ENCODE measurements at regions not wholly inside any gene's neighbourhood (a gene's known extent, or its start where the extent isn't known, plus 50 kb on each side); places are given as distances from the start of the nearest gene placed in this dataset.

GRCh38 chr4:157838366-157838765, 334.5 kb downstream of the GASK1B start:
- Mint-ChIP-seq H3K27me3 (no peaks in the 10 kb centered on the region), H3K9me3 (peaks cover 0 to 14% (median 3%) of the 10 kb centered on the region in 7 donors), H3K4me1 (no peaks in the 10 kb centered on the region), H3K4me3 (no peak overlapping the region), H3K36me3 (no peaks in the 10 kb centered on the region), H3K27ac (no peak overlapping the region)
- Histone ChIP-seq H3K27me3 (ENCODE audit: control insufficient read depth, insufficient read depth, low read length) (no peaks in the 10 kb centered on the region), H3K9me3 (ENCODE audit: control insufficient read depth in 2 of 2, low read length in 2 of 2) (no peaks in the 10 kb centered on the region), H3K36me3 (ENCODE audit: control insufficient read depth, insufficient read depth, low read length) (no peaks in the 10 kb centered on the region), H3K4me3 (ENCODE audit: low read depth, low read length) (no peak overlapping the region), H3K27ac (ENCODE audit: insufficient read depth, low read length, poor library complexity, severe bottlenecking) (no peak overlapping the region), H3K4me1 (ENCODE audit: control insufficient read depth, insufficient read depth, low read length, poor library complexity, severe bottlenecking) (no peaks in the 10 kb centered on the region)
- no peak for ATAC-seq (ENCODE audit: low read depth in 2 of 2)
- no peak for DNase-seq

GRCh38 chr4:157837071-157837703, 335.6 kb downstream of the GASK1B start:
- H3K27me3 ChIP-seq (ENCODE audit: control insufficient read depth, insufficient read depth, low read length), result no peaks in the 10 kb centered on the region
- no peaks in the 10 kb centered on the region for H3K9me3 ChIP-seq (ENCODE audit: control insufficient read depth in 2 of 2, low read length in 2 of 2)
- H3K4me3 Mint-ChIP-seq, result no peak overlapping the region
- H3K36me3 ChIP-seq (ENCODE audit: control insufficient read depth, insufficient read depth, low read length), result no peaks in the 10 kb centered on the region
- no peaks in the 10 kb centered on the region for H3K27me3 Mint-ChIP-seq
- no peak overlapping the region for H3K27ac Mint-ChIP-seq
- no peaks in the 10 kb centered on the region for H3K4me1 Mint-ChIP-seq
- no peaks in the 10 kb centered on the region for H3K4me1 ChIP-seq (ENCODE audit: control insufficient read depth, insufficient read depth, low read length, poor library complexity, severe bottlenecking)
- ATAC-seq (ENCODE audit: low read depth in 2 of 2) (no peak), DNase-seq (no peak)
- H3K36me3 Mint-ChIP-seq, result no peaks in the 10 kb centered on the region
- H3K9me3 Mint-ChIP-seq, result peaks cover 0 to 8% (median 3%) of the 10 kb centered on the region in 7 donors
- no peak overlapping the region for H3K27ac ChIP-seq (ENCODE audit: insufficient read depth, low read length, poor library complexity, severe bottlenecking)
- no peak overlapping the region for H3K4me3 ChIP-seq (ENCODE audit: low read depth, low read length)

GRCh38 chr4:157832596-157832995, 340.2 kb downstream of the GASK1B start:
- Mint-ChIP-seq H3K27me3 (no peaks in the 10 kb centered on the region), H3K27ac (no peak overlapping the region), H3K9me3 (peaks cover 4 to 19% (median 8%) of the 10 kb centered on the region in 7 donors), H3K4me3 (no peak overlapping the region), H3K36me3 (no peaks in the 10 kb centered on the region), H3K4me1 (no peaks in the 10 kb centered on the region)
- Histone ChIP-seq H3K4me1 (ENCODE audit: control insufficient read depth, insufficient read depth, low read length, poor library complexity, severe bottlenecking) (no peaks in the 10 kb centered on the region), H3K27me3 (ENCODE audit: control insufficient read depth, insufficient read depth, low read length) (no peaks in the 10 kb centered on the region), H3K27ac (ENCODE audit: insufficient read depth, low read length, poor library complexity, severe bottlenecking) (no peak overlapping the region), H3K36me3 (ENCODE audit: control insufficient read depth, insufficient read depth, low read length) (no peaks in the 10 kb centered on the region), H3K4me3 (ENCODE audit: low read depth, low read length) (no peak overlapping the region), H3K9me3 (ENCODE audit: control insufficient read depth in 2 of 2, low read length in 2 of 2) (no peaks in the 10 kb centered on the region)
- no peak for DNase-seq
- no peak for ATAC-seq (ENCODE audit: low read depth in 2 of 2)

GRCh38 chr4:157824021-157824420, 348.8 kb downstream of the GASK1B start:
- Mint-ChIP-seq H3K4me3 (no peak overlapping the region), H3K36me3 (no peaks in the 10 kb centered on the region), H3K27ac (no peak overlapping the region), H3K27me3 (no peaks in the 10 kb centered on the region), H3K9me3 (peaks cover 6 to 18% (median 10%) of the 10 kb centered on the region in 7 donors), H3K4me1 (no peaks in the 10 kb centered on the region)
- no peak for ATAC-seq (ENCODE audit: low read depth in 2 of 2)
- Histone ChIP-seq H3K4me1 (ENCODE audit: control insufficient read depth, insufficient read depth, low read length, poor library complexity, severe bottlenecking) (no peaks in the 10 kb centered on the region), H3K4me3 (ENCODE audit: low read depth, low read length) (no peak overlapping the region), H3K36me3 (ENCODE audit: control insufficient read depth, insufficient read depth, low read length) (no peaks in the 10 kb centered on the region), H3K27me3 (ENCODE audit: control insufficient read depth, insufficient read depth, low read length) (no peaks in the 10 kb centered on the region), H3K27ac (ENCODE audit: insufficient read depth, low read length, poor library complexity, severe bottlenecking) (no peak overlapping the region), H3K9me3 (ENCODE audit: control insufficient read depth in 2 of 2, low read length in 2 of 2) (peaks cover 0 to 2% of the 10 kb centered on the region in 2 experiments)
- DNase-seq, result no peak

- Histone ChIP-seq H3K9me3 (ENCODE audit: control insufficient read depth in 2 of 2, low read length in 2 of 2) (peaks cover 0 to 2% of the 10 kb centered on the region in 2 experiments), H3K27ac (ENCODE audit: insufficient read depth, low read length, poor library complexity, severe bottlenecking) (no peak overlapping the region), H3K27me3 (ENCODE audit: control insufficient read depth, insufficient read depth, low read length) (no peaks in the 10 kb centered on the region), H3K4me3 (ENCODE audit: low read depth, low read length) (no peak overlapping the region), H3K4me1 (ENCODE audit: control insufficient read depth, insufficient read depth, low read length, poor library complexity, severe bottlenecking) (no peaks in the 10 kb centered on the region), H3K36me3 (ENCODE audit: control insufficient read depth, insufficient read depth, low read length) (no peaks in the 10 kb centered on the region)
- Mint-ChIP-seq H3K9me3 (peaks cover 0 to 15% (median 5%) of the 10 kb centered on the region in 7 donors), H3K27me3 (no peaks in the 10 kb centered on the region), H3K4me1 (no peaks in the 10 kb centered on the region), H3K27ac (no peak overlapping the region), H3K36me3 (no peaks in the 10 kb centered on the region), H3K4me3 (no peak overlapping the region)
- ATAC-seq (ENCODE audit: low read depth in 2 of 2), result no peak
- no peak for DNase-seq
These were observed 351.0 kb downstream of the GASK1B start for GRCh38 chr4:157821814-157822213.

- DNase-seq (no peak), ATAC-seq (ENCODE audit: low read depth in 2 of 2) (no peak)
- Histone ChIP-seq H3K9me3 (ENCODE audit: control insufficient read depth in 2 of 2, low read length in 2 of 2) (peaks cover 0 to 2% of the 10 kb centered on the region in 2 experiments), H3K4me3 (ENCODE audit: low read depth, low read length) (no peak overlapping the region), H3K27me3 (ENCODE audit: control insufficient read depth, insufficient read depth, low read length) (no peaks in the 10 kb centered on the region), H3K27ac (ENCODE audit: insufficient read depth, low read length, poor library complexity, severe bottlenecking) (no peak overlapping the region), H3K36me3 (ENCODE audit: control insufficient read depth, insufficient read depth, low read length) (no peaks in the 10 kb centered on the region), H3K4me1 (ENCODE audit: control insufficient read depth, insufficient read depth, low read length, poor library complexity, severe bottlenecking) (no peaks in the 10 kb centered on the region)
- no peak overlapping the region for H3K4me3 Mint-ChIP-seq
- peaks cover 0 to 11% (median 2%) of the 10 kb centered on the region in 7 donors for H3K9me3 Mint-ChIP-seq
- no peaks in the 10 kb centered on the region for H3K36me3 Mint-ChIP-seq
- no peaks in the 10 kb centered on the region for H3K27me3 Mint-ChIP-seq
- H3K27ac Mint-ChIP-seq, result no peak overlapping the region
- H3K4me1 Mint-ChIP-seq, result no peaks in the 10 kb centered on the region
These were observed 352.9 kb downstream of the GASK1B start for GRCh38 chr4:157819693-157820464.

GRCh38 chr4:157818946-157819692, 353.7 kb downstream of the GASK1B start:
- Mint-ChIP-seq H3K4me3 (no peak overlapping the region), H3K9me3 (peaks cover 0 to 8% (median 2%) of the 10 kb centered on the region in 7 donors), H3K36me3 (no peaks in the 10 kb centered on the region), H3K27ac (no peak overlapping the region), H3K27me3 (no peaks in the 10 kb centered on the region), H3K4me1 (no peaks in the 10 kb centered on the region)
- H3K27me3 ChIP-seq (ENCODE audit: control insufficient read depth, insufficient read depth, low read length), result no peaks in the 10 kb centered on the region
- H3K4me1 ChIP-seq (ENCODE audit: control insufficient read depth, insufficient read depth, low read length, poor library complexity, severe bottlenecking), result no peaks in the 10 kb centered on the region
- H3K27ac ChIP-seq (ENCODE audit: insufficient read depth, low read length, poor library complexity, severe bottlenecking), result no peak overlapping the region
- DNase-seq (no peak), ATAC-seq (ENCODE audit: low read depth in 2 of 2) (no peak)
- H3K4me3 ChIP-seq (ENCODE audit: low read depth, low read length), result no peak overlapping the region
- H3K36me3 ChIP-seq (ENCODE audit: control insufficient read depth, insufficient read depth, low read length), result no peaks in the 10 kb centered on the region
- peaks cover 0 to 2% of the 10 kb centered on the region in 2 experiments for H3K9me3 ChIP-seq (ENCODE audit: control insufficient read depth in 2 of 2, low read length in 2 of 2)

All from CD4-positive, CD25-positive, alpha-beta regulatory T cell (primary cell).